AG04450 (cell line): ENCODE measurements at regions not wholly inside any gene's neighbourhood (a gene's known extent, or its start where the extent isn't known, plus 50 kb on each side); places are given as distances from the start of the nearest gene placed in this dataset.

Experiments used
- CTCF ChIA-PET: fragments of 300-600, 350-600 bp; formaldehyde crosslinking; extraction: SDS; loops from one replicate; lab custom pipeline; 2022; ENCODE audit warnings: antibody characterized with exemption, inconsistent platforms; lab: Charles Lee
- POLR2A ChIA-PET: fragments of 350-600 bp; formaldehyde crosslinking; extraction: SDS; loops from one replicate; lab custom pipeline; 2021; ENCODE audit warnings: antibody characterized with exemption, inconsistent platforms; lab: Yijun Ruan, JAX
- DNase-seq: peaks from one replicate; pipeline ENCODE4 v3.0.0-alpha.2; 2011; ENCODE audit warnings: low read depth, low spot score
- H3K27ac ChIP-seq: one replicate; pipeline ENCODE4 v1.5.1; 2012; ENCODE audit warnings: low read depth, low read length, control low read depth
- H3K27me3 ChIP-seq: one replicate; pipeline ENCODE4 v1.6.0; 2012; ENCODE audit warnings: low read length; ENCODE audit not compliant: control insufficient read depth, insufficient read depth
- H3K4me3 ChIP-seq: 2 replicates; pipeline ENCODE4 v1.5.1; 2011; ENCODE audit warnings: mild to moderate bottlenecking, low read depth, low read length, control low read depth
- H3K9me3 ChIP-seq: 2 replicates; pipeline ENCODE4 v1.5.1; 2012; ENCODE audit warnings: low read length; ENCODE audit not compliant: control insufficient read depth, insufficient read depth
- TF ChIP-seq, protein P1 (sequence below): IDR thresholded peaks from 2 replicates; pipeline ENCODE4 v1.5.1; 2011; ENCODE audit warnings: low read depth, low read length, control low read depth, inconsistent platforms

- ChIA-PET POLR2A (no interaction called here), CTCF (interaction anchor here (1.0 to 1.8 kb wide), 2 partner anchors 629 to 707 kb away, joined by 3 to 6 read pairs; no protein-coding TSS in a partner anchor)
- no peak overlapping the region for H3K4me3 ChIP-seq
- TF ChIP-seq, protein P1, sequence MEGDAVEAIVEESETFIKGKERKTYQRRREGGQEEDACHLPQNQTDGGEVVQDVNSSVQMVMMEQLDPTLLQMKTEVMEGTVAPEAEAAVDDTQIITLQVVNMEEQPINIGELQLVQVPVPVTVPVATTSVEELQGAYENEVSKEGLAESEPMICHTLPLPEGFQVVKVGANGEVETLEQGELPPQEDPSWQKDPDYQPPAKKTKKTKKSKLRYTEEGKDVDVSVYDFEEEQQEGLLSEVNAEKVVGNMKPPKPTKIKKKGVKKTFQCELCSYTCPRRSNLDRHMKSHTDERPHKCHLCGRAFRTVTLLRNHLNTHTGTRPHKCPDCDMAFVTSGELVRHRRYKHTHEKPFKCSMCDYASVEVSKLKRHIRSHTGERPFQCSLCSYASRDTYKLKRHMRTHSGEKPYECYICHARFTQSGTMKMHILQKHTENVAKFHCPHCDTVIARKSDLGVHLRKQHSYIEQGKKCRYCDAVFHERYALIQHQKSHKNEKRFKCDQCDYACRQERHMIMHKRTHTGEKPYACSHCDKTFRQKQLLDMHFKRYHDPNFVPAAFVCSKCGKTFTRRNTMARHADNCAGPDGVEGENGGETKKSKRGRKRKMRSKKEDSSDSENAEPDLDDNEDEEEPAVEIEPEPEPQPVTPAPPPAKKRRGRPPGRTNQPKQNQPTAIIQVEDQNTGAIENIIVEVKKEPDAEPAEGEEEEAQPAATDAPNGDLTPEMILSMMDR: no peak
- no peaks in the 10 kb centered on the region for H3K9me3 ChIP-seq
- DNase-seq: no peak
- no peak overlapping the region for H3K27ac ChIP-seq
- H3K27me3 ChIP-seq: no peaks in the 10 kb centered on the region
Measured at GRCh38 chr6:105593805-105594671, 191.2 kb upstream of the PREP start.

GRCh38 chr6:105593056-105593690 lies 190.3 kb upstream of the PREP start:
- no peak overlapping the region for H3K27ac ChIP-seq
- no peaks in the 10 kb centered on the region for H3K9me3 ChIP-seq
- no peaks in the 10 kb centered on the region for H3K27me3 ChIP-seq
- TF ChIP-seq, protein P1: no peak
- ChIA-PET CTCF (interaction anchor here (1.8 kb wide), 1 partner anchor 630 kb away, joined by 6 read pairs; no protein-coding TSS in a partner anchor), POLR2A (no interaction called here)
- no peak for DNase-seq
- H3K4me3 ChIP-seq: no peak overlapping the region

DNA sequence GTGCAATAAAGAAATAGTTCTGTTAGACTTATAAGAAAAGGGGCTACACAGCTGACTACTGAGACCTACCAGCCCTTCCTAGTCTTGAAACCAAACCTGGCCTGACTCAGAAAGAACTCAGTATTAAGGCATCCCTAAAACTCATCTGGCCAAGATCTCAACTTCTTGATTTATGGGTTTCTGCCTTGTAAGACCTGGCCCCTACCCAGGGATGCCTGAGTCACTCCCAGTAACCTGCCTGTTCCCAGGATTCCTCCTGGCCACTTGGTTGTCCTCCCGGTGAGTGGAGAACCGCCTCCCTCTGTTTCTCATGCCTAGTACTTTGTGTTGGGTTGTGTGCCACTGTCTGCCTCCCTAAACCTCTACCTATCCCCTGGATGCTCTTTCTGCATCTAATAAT lies 189.4 kb upstream of the PREP start:
- POLR2A ChIA-PET: interaction anchor here (0.6 kb wide), 1 partner anchor 307 kb away, joined by 10 read pairs; no protein-coding TSS in a partner anchor
- H3K9me3 ChIP-seq: peaks cover 3% of the 10 kb centered on the region; the same call in 1 of the 2 replicates
- H3K27me3 ChIP-seq: no peaks in the 10 kb centered on the region
- TF ChIP-seq, protein P1: no peak
- no peak overlapping the region for H3K4me3 ChIP-seq
- peak; percentile 63 for DNase-seq
- CTCF ChIA-PET: no interaction called here
- no peak overlapping the region for H3K27ac ChIP-seq

DNA sequence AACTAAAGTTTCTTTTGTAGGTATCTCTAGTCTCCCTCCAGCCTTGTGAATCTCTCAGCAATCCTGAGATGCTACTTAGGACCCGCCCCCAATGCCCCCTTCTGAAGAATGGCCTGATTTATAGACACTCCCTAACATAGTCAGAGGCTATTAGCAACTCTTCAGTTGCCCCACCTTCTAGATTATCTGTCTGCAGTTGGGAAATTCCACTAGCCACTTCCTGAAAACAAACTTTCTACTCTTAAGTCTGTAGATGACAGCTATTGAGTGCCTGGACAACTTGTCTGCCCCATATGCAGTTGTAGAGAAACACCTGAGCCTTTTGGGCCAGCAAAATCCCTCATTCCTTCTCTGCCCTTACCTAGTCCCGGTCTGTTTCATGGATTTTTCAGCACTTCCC lies 188.2 kb upstream of the PREP start:
- ChIA-PET CTCF (no interaction called here), POLR2A (no interaction called here)
- no peaks in the 10 kb centered on the region for H3K27me3 ChIP-seq
- TF ChIP-seq, protein P1: no peak
- no peak overlapping the region for H3K27ac ChIP-seq
- H3K4me3 ChIP-seq: no peak overlapping the region
- no peak for DNase-seq
- peaks cover 4% of the 10 kb centered on the region; the same call in 1 of the 2 replicates for H3K9me3 ChIP-seq
